ENCODE measurements at regions not wholly inside any gene's neighbourhood (a gene's known extent, or its start where the extent isn't known, plus 50 kb on each side); places are given as distances from the start of the nearest gene placed in this dataset.

- TF ChIP-seq EP300 (IDR thresholded peaks at IDR 0.05; ENCODE audit: borderline replicate concordance in 1 of 2, low read depth in 2 of 2, low read length in 2 of 2), result no peak
- no peak for TF ChIP-seq CTCF (IDR thresholded peaks at IDR 0.05; ENCODE audit: control extremely low read depth in 1 of 3, insufficient read depth in 1 of 3, low read depth in 1 of 3, low read length in 3 of 3)
- TF ChIP-seq CTBP2 (IDR thresholded peaks at IDR 0.05; ENCODE audit: borderline replicate concordance, insufficient read depth, insufficient read length, low read length), result no peak
- TF ChIP-seq EGR1 (IDR thresholded peaks at IDR 0.05; ENCODE audit: borderline replicate concordance, low read depth, low read length), result no peak
- TF ChIP-seq POLR2A (IDR thresholded peaks at IDR 0.05; ENCODE audit: control extremely low read depth in 1 of 2, low read depth in 2 of 2, low read length in 2 of 2), result no peak
- no peak for TF ChIP-seq YY1 (IDR thresholded peaks at IDR 0.05; ENCODE audit: low read depth, low read length)
- no peak for TF ChIP-seq POLR2AphosphoS5 (IDR thresholded peaks at IDR 0.05; ENCODE audit: low read depth, low read length)
- no peak for TF ChIP-seq GABPA (IDR thresholded peaks at IDR 0.05; ENCODE audit: borderline replicate concordance, insufficient read depth, low read length)
- no peak for TF ChIP-seq RAD21 (IDR thresholded peaks at IDR 0.05 in 1 of 2, conservative IDR thresholded peaks at IDR 0.05 in 1 of 2; ENCODE audit: low read depth in 2 of 2, low read length in 2 of 2)
- no peak for TF ChIP-seq TAF1 (IDR thresholded peaks at IDR 0.05; ENCODE audit: low read depth, low read length)
- no peak for TF ChIP-seq ATF3 (IDR thresholded peaks at IDR 0.05; ENCODE audit: insufficient read depth, low read depth, low read length)
- no peak for TF ChIP-seq SIX5 (IDR thresholded peaks at IDR 0.05; ENCODE audit: low read depth, low read length)
- TF ChIP-seq JUND (IDR thresholded peaks at IDR 0.05; ENCODE audit: low read length), result no peak
- TF ChIP-seq FOSL1 (IDR thresholded peaks at IDR 0.05; ENCODE audit: insufficient read depth, low read depth, low read length), result no peak
Observed at GRCh38 chr7:136180984-136181383, 203.8 kb upstream of the MTPN start.
